Calu3 (cell line): ENCODE measurements at regions not wholly inside any gene's neighbourhood (a gene's known extent, or its start where the extent isn't known, plus 50 kb on each side); places are given as distances from the start of the nearest gene placed in this dataset.

Source experiments
- BruUV-seq: library from RNA; stranded (reverse); fragments of 400-500 nt; replicated peaks from 2 replicates; lab custom pipeline; 2021; lab: Mats Ljungman, UMichigan
- CTCF ChIA-PET: fragments of 300-600 bp; sonication (Branson Sonifier 250); formaldehyde crosslinking; loops from one replicate; lab custom pipeline; 2022; ENCODE audit warnings: antibody characterized with exemption; lab: Charles Lee
- DNase-seq: peaks from one replicate; pipeline ENCODE4 v3.0.0; 2022
- H3K27ac Mint-ChIP-seq: one replicate; pipeline ENCODE4 v1.8.0; 2022; ENCODE audit warnings: mixed read lengths; ENCODE audit not compliant: unreplicated experiment
- H3K27me3 Mint-ChIP-seq: one replicate; pipeline ENCODE4 v1.8.0; 2022; ENCODE audit warnings: mixed read lengths; ENCODE audit not compliant: unreplicated experiment
- H3K36me3 Mint-ChIP-seq: one replicate; pipeline ENCODE4 v1.8.0; 2022; ENCODE audit warnings: mild to moderate bottlenecking, moderate library complexity, mixed read lengths; ENCODE audit not compliant: insufficient read depth, unreplicated experiment
- H3K4me1 Mint-ChIP-seq: one replicate; pipeline ENCODE4 v1.8.0; 2022; ENCODE audit warnings: mild to moderate bottlenecking, low read depth, mixed read lengths; ENCODE audit not compliant: unreplicated experiment
- H3K4me3 Mint-ChIP-seq: one replicate; pipeline ENCODE4 v1.8.0; 2022; ENCODE audit warnings: mild to moderate bottlenecking, low read depth, moderate library complexity, mixed read lengths; ENCODE audit not compliant: unreplicated experiment
- H3K9me3 Mint-ChIP-seq: one replicate; pipeline ENCODE4 v1.8.0; 2022; ENCODE audit warnings: low read depth, mixed read lengths; ENCODE audit not compliant: unreplicated experiment
- CTCF ChIP-seq: fragments of 200-600 bp; IDR thresholded peaks from one replicate; pipeline ENCODE4 v1.8.0; 2022; ENCODE audit warnings: antibody characterized with exemption; ENCODE audit not compliant: unreplicated experiment
- intact Hi-C: fragments of 100-400 bp; cut with micrococcal nuclease; formaldehyde crosslinking; loops from one replicate; pipeline ENCODE4 v1.10.0; 2022; ENCODE audit not compliant: unreplicated experiment

GRCh38 chr7:32661929-32662328 lies 166.6 kb downstream of the AVL9 start:
- CTCF ChIA-PET: no interaction called here
- BruUV-seq: no TSS peak
- intact Hi-C loops: no loop called here
- TF ChIP-seq CTCF: no peak
- Mint-ChIP-seq H3K36me3 (peaks cover 11% of the 10 kb centered on the region), H3K9me3 (no peaks in the 10 kb centered on the region), H3K4me1 (peaks cover 69% of the 10 kb centered on the region), H3K27ac (peak overlapping the region; percentile 7), H3K27me3 (no peaks in the 10 kb centered on the region), H3K4me3 (no peak overlapping the region)
- no peak for DNase-seq

- intact Hi-C loops: no loop called here
- Mint-ChIP-seq H3K27me3 (no peaks in the 10 kb centered on the region), H3K36me3 (peaks cover 11% of the 10 kb centered on the region), H3K4me3 (no peak overlapping the region), H3K9me3 (no peaks in the 10 kb centered on the region), H3K4me1 (peaks cover 73% of the 10 kb centered on the region), H3K27ac (no peak overlapping the region)
- no peak for TF ChIP-seq CTCF
- no peak for DNase-seq
- CTCF ChIA-PET: interaction anchor here (0.7 to 2.5 kb wide), 2 partner anchors 8 to 11 kb away, joined by 3 to 15 read pairs; no protein-coding TSS in a partner anchor
- no TSS peak for BruUV-seq
Measured at GRCh38 chr7:32661501-32661900, 166.2 kb downstream of the AVL9 start.

GRCh38 chr7:32660936-32661335 lies 165.6 kb downstream of the AVL9 start:
- CTCF ChIA-PET: interaction anchor here (0.6 to 2.5 kb wide), 4 partner anchors 9 to 467 kb away, joined by 3 to 15 read pairs (median 6); no protein-coding TSS in a partner anchor
- H3K27me3 Mint-ChIP-seq: no peaks in the 10 kb centered on the region
- peaks cover 75% of the 10 kb centered on the region for H3K4me1 Mint-ChIP-seq

GRCh38 chr7:32659853-32660252 lies 164.6 kb downstream of the AVL9 start:
- no peaks in the 10 kb centered on the region for H3K9me3 Mint-ChIP-seq
- peak overlapping the region; percentile 94 for H3K27ac Mint-ChIP-seq
- H3K4me3 Mint-ChIP-seq: no peak overlapping the region
- CTCF ChIA-PET: interaction anchor here (0.8 to 2.5 kb wide), 3 partner anchors 10 to 1215 kb away, joined by 3 to 15 read pairs (median 3); partner anchors contain the start of gene LSM5
- H3K36me3 Mint-ChIP-seq: peaks cover 11% of the 10 kb centered on the region
- no peak for TF ChIP-seq CTCF
- peaks cover 75% of the 10 kb centered on the region for H3K4me1 Mint-ChIP-seq
- intact Hi-C loops: loop anchor here (2.0 kb wide), 1 partner anchor 169 kb away; the partner anchor contains the start of gene LSM5
- H3K27me3 Mint-ChIP-seq: no peaks in the 10 kb centered on the region
- DNase-seq: no peak
- BruUV-seq: no TSS peak

More at GRCh38 chr7:32660936-32661335, 165.6 kb downstream of the AVL9 start:
- H3K36me3 Mint-ChIP-seq: peaks cover 11% of the 10 kb centered on the region
- no peak overlapping the region for H3K4me3 Mint-ChIP-seq
- no TSS peak for BruUV-seq
- DNase-seq: no peak
- peak overlapping the region; percentile 32 for H3K27ac Mint-ChIP-seq
- intact Hi-C loops: no loop called here
- TF ChIP-seq CTCF: no peak
- no peaks in the 10 kb centered on the region for H3K9me3 Mint-ChIP-seq
